Endothelial cell of umbilical vein (primary cell): ENCODE measurements at regions not wholly inside any gene's neighbourhood (a gene's known extent, or its start where the extent isn't known, plus 50 kb on each side); places are given as distances from the start of the nearest gene placed in this dataset.

Experiments
- BruUV-seq: library from RNA; stranded (reverse); fragments of 400-500 nt; replicated peaks from 2 replicates; lab custom pipeline; 2021; lab: Mats Ljungman, UMichigan
- CTCF ChIA-PET: fragments of 300-600, 350-600 bp; sonication (Branson Sonifier 250); formaldehyde crosslinking; loops from one replicate; lab custom pipeline; 2021; ENCODE audit warnings: antibody characterized with exemption, inconsistent platforms; lab: Charles Lee
- POLR2A ChIA-PET: fragments of 300-600, 350-600 bp; sonication (Branson Sonifier 250); formaldehyde crosslinking; loops from one replicate; lab custom pipeline; 2021; ENCODE audit warnings: antibody characterized with exemption, inconsistent platforms; lab: Charles Lee
- DNase-seq: peaks from one replicate; pipeline ENCODE4 v3.0.0-alpha.2; 2011; ENCODE audit warnings: low read depth, low spot score
- FAIRE-seq: peaks from 2 replicates; lab custom pipeline; 2011; peaks lifted over from hg19 to GRCh38; lab: Jason Lieb, UNC
- H2AFZ ChIP-seq: 2 replicates; pipeline ENCODE4 v1.6.0; 2012; ENCODE audit warnings: low read depth, low read length, control low read depth, inconsistent platforms
- H3K27ac ChIP-seq: 2 replicates; pipeline ENCODE4 v1.5.1; 2011; ENCODE audit warnings: low read depth, mild to moderate bottlenecking, control low read depth, low read length, moderate library complexity; ENCODE audit not compliant: insufficient read depth
- H3K27me3 ChIP-seq, 2 experiments: 2 replicates each; pipeline versions ENCODE4 v1.6.0 to v1.6.1; 2011; ENCODE audit warnings: low read length in 2 of 2, mixed read lengths in 1 of 2; ENCODE audit not compliant: control insufficient read depth in 2 of 2, insufficient read depth in 2 of 2
- H3K36me3 ChIP-seq, 2 experiments: 2 replicates in 1 of 2; 3 replicates in 1 of 2; pipeline ENCODE4 v1.5.1; 2011; ENCODE audit warnings: low read length in 2 of 2, mild to moderate bottlenecking in 1 of 2, moderate library complexity in 1 of 2; ENCODE audit not compliant: control insufficient read depth in 2 of 2, insufficient read depth in 2 of 2; ENCODE audit errors: extremely low read depth in 1 of 2
- H3K4me1 ChIP-seq: 3 replicates; pipeline ENCODE4 v1.5.1; 2011; ENCODE audit warnings: mild to moderate bottlenecking, low read length; ENCODE audit not compliant: control insufficient read depth, insufficient read depth; ENCODE audit errors: extremely low read depth
- H3K4me2 ChIP-seq: 2 replicates; pipeline ENCODE4 v1.6.1; 2011; ENCODE audit warnings: low read length, control low read depth, mixed read lengths; ENCODE audit not compliant: insufficient read depth
- H3K4me3 ChIP-seq, 3 experiments: fragments of 200-600 bp in 1 of 3; sonication (generic), shearing (Covaris generic) in 1 of 3; replicated peaks in 1 of 3; 2 replicates each; pipeline ENCODE4 v1.5.1; 2011 to 2016; ENCODE audit warnings: control low read depth in 3 of 3, low read length in 3 of 3, mild to moderate bottlenecking in 2 of 3, inconsistent platforms in 1 of 3, low read depth in 1 of 3, moderate library complexity in 1 of 3; ENCODE audit not compliant: insufficient read depth in 1 of 3
- H3K79me2 ChIP-seq: 2 replicates; pipeline ENCODE4 v1.6.0; 2012; ENCODE audit warnings: low read length, inconsistent platforms; ENCODE audit not compliant: control insufficient read depth, insufficient read depth
- H3K9ac ChIP-seq: replicated peaks from 2 replicates; pipeline ENCODE3; 2011; ENCODE audit warnings: low read length, control low read depth; ENCODE audit not compliant: insufficient read depth; ENCODE audit errors: extremely low read depth
- H3K9me1 ChIP-seq: replicated peaks from 3 replicates; pipeline ENCODE4 v1.6.0; 2011; ENCODE audit warnings: mild to moderate bottlenecking, low read length; ENCODE audit not compliant: control insufficient read depth, insufficient read depth; ENCODE audit errors: extremely low read depth
- H3K9me3 ChIP-seq: replicated peaks from 2 replicates; pipeline ENCODE4 v1.5.1; 2012; ENCODE audit warnings: low read length, inconsistent platforms; ENCODE audit not compliant: control insufficient read depth, insufficient read depth
- H4K20me1 ChIP-seq: replicated peaks from 2 replicates; pipeline ENCODE3; 2011; ENCODE audit warnings: mild to moderate bottlenecking, low read length; ENCODE audit not compliant: control insufficient read depth, insufficient read depth; ENCODE audit errors: extremely low read depth
- EZH2 ChIP-seq: IDR thresholded peaks from 2 replicates; pipeline ENCODE4 v1.6.1; 2012; ENCODE audit warnings: borderline replicate concordance, low read depth, mild to moderate bottlenecking, moderate library complexity, low read length, inconsistent platforms; ENCODE audit not compliant: severe bottlenecking
- FOS ChIP-seq: IDR thresholded peaks from 2 replicates; pipeline ENCODE4 v1.6.1; 2011; ENCODE audit warnings: mild to moderate bottlenecking, low read length, moderate library complexity, borderline replicate concordance; ENCODE audit not compliant: insufficient read depth
- GATA2 ChIP-seq: IDR thresholded peaks from 2 replicates; pipeline ENCODE4 v1.7.0; 2011; ENCODE audit warnings: low read depth, mild to moderate bottlenecking, moderate library complexity, mixed read lengths, low read length; ENCODE audit not compliant: insufficient read length, insufficient read depth
- JUN ChIP-seq: IDR thresholded peaks from 2 replicates; pipeline ENCODE4 v1.6.1; 2011; ENCODE audit warnings: borderline replicate concordance, low read depth; ENCODE audit not compliant: insufficient read length, insufficient read depth
- MYC ChIP-seq: IDR thresholded peaks from one replicate; pipeline ENCODE4 v1.6.1; 2011; ENCODE audit warnings: mild to moderate bottlenecking, low read depth, low read length
- POLR2A ChIP-seq: IDR thresholded peaks from 2 replicates; pipeline ENCODE4 v1.6.1; 2012; ENCODE audit warnings: low read depth, mild to moderate bottlenecking, control low read depth, low read length
- POLR2AphosphoS5 ChIP-seq: IDR thresholded peaks from 2 replicates; pipeline ENCODE4 v1.6.1; 2012; ENCODE audit warnings: low read depth, mild to moderate bottlenecking, control low read depth, low read length, moderate library complexity; ENCODE audit not compliant: insufficient read depth
- dilution Hi-C: fragments of 300-500 bp; cut with MboI; formaldehyde crosslinking; loops from one replicate; pipeline ENCODE4 v1.15.0; 2019; ENCODE audit warnings: low sequenced_read_pairs; ENCODE audit not compliant: extremely low pct_ligation_motif_present
- intact Hi-C: fragments of 100-400 bp; cut with micrococcal nuclease; formaldehyde crosslinking; loops from one replicate; pipeline ENCODE4 v1.10.0; 2022
- TF ChIP-seq, protein P1 (sequence below), 2 donors: IDR thresholded peaks; 1 replicate in 1 of 2; 2 replicates in 1 of 2; pipeline ENCODE4 v1.5.1; 2011; ENCODE audit warnings: low read length in 2 of 2, mild to moderate bottlenecking in 2 of 2, moderate library complexity in 2 of 2, control low read depth in 1 of 2, inconsistent platforms in 1 of 2, low read depth in 1 of 2; ENCODE audit not compliant: insufficient read depth in 1 of 2; ENCODE audit errors: extremely low read depth in 1 of 2
- TF ChIP-seq, protein P2 (sequence below): IDR thresholded peaks from 2 replicates; pipeline ENCODE4 v1.6.1; 2011; ENCODE audit not compliant: insufficient read depth, insufficient read length

DNA sequence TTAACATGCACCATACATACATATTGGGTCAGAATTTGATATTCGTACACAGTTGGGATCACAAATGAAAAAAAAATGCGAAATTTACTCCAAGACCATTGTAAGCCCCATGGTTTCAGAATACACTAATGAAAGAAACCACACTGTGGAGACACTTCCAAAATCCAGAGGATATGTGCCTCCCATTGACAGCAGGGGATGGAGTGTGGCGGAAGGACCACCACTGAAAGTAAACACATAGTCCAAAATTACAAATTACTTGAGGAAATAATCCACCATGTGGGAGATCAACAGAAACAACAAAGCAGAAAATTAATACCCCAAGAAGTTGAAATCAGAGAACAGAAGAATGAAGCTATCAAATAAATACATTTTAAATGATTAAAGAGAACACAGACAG is 291.6 kb upstream of the PAPPA start:
- no peak for DNase-seq
- TF ChIP-seq MYC, result no peak
- no peak for TF ChIP-seq FOS
- TF ChIP-seq, protein P1, sequence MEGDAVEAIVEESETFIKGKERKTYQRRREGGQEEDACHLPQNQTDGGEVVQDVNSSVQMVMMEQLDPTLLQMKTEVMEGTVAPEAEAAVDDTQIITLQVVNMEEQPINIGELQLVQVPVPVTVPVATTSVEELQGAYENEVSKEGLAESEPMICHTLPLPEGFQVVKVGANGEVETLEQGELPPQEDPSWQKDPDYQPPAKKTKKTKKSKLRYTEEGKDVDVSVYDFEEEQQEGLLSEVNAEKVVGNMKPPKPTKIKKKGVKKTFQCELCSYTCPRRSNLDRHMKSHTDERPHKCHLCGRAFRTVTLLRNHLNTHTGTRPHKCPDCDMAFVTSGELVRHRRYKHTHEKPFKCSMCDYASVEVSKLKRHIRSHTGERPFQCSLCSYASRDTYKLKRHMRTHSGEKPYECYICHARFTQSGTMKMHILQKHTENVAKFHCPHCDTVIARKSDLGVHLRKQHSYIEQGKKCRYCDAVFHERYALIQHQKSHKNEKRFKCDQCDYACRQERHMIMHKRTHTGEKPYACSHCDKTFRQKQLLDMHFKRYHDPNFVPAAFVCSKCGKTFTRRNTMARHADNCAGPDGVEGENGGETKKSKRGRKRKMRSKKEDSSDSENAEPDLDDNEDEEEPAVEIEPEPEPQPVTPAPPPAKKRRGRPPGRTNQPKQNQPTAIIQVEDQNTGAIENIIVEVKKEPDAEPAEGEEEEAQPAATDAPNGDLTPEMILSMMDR (IDR thresholded peaks at IDR 0.05; ENCODE audit: extremely low read depth in 1 of 2, insufficient read depth in 1 of 2, low read depth in 1 of 2, low read length in 2 of 2), result no peak
- TF ChIP-seq, protein P2, sequence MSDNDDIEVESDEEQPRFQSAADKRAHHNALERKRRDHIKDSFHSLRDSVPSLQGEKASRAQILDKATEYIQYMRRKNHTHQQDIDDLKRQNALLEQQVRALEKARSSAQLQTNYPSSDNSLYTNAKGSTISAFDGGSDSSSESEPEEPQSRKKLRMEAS, result no peak
- TF ChIP-seq GATA2, result no peak
- TF ChIP-seq EZH2, result no peak
- TF ChIP-seq POLR2A, result no peak
- TF ChIP-seq JUN, result no peak
- TF ChIP-seq POLR2AphosphoS5, result no peak
- no peak overlapping the region for H3K4me2 ChIP-seq
- no peaks in the 10 kb centered on the region for H3K4me1 ChIP-seq
- H3K27ac ChIP-seq, result no peak overlapping the region
- CTCF ChIA-PET, result no interaction called here
- intact Hi-C loops, result no loop called here
- no peaks in the 10 kb centered on the region for H3K9me3 ChIP-seq
- no peaks in the 10 kb centered on the region for H4K20me1 ChIP-seq
- H3K9me1 ChIP-seq, result no peaks in the 10 kb centered on the region
- dilution Hi-C loops, result no loop called here
- H3K9ac ChIP-seq, result no peak overlapping the region
- no TSS peak for BruUV-seq
- no peaks in the 10 kb centered on the region for H3K36me3 ChIP-seq
- H3K4me3 ChIP-seq, result no peak overlapping the region
- H3K27me3 ChIP-seq, result no peaks in the 10 kb centered on the region
- no peak overlapping the region for H2AFZ ChIP-seq
- FAIRE-seq, result no peak
- H3K79me2 ChIP-seq, result no peaks in the 10 kb centered on the region
- POLR2A ChIA-PET, result no interaction called here
